ENCODE measurements at regions not wholly inside any gene's neighbourhood (a gene's known extent, or its start where the extent isn't known, plus 50 kb on each side); places are given as distances from the start of the nearest gene placed in this dataset.
"Not testable (repeated sequence)": the region's sequence is repeated elsewhere in the genome, so short reads cannot be mapped to it uniquely, and the experiment has no call there.

DNA sequence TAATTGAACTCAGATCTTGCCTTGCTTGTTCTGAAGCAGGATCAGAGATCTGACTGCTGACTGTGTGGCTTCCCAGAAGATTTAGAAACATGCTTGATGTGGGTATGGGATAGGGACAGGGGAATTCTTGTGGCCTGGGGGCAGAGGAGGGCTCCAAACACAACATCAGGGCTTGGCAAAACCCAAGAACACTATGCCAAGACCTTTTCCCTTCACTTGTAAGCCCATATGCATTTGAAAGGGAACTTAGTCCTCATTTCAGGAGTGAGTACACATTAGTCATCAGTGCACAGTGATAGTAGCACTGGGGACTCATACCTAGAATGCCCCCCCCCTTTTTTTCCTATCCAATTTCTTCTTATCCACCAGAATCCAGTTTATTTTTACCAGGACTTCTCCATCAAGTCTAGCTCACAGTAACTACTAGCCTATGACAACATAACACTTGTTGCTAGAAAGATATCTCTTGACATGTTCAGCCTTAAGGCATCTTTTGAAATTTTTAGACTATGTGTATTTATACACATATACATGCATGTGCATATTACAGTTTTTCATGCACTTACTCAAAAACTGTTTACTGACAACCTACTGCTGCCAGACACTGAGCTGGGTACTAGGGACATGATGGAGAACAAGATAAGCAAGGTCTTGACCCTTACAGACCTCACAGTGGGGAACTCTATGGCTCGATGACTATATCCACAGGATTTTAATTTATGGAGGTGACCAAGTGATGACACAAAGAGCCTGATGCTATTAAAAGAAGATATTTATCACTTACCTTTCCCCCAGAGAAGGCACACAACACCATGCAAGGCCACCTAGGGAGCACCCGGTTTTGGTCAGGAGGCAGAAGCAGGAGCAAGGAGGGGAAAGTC lies 158.3 kb upstream of the MAP3K1 start:
- no peak for DNase-seq

DNA sequence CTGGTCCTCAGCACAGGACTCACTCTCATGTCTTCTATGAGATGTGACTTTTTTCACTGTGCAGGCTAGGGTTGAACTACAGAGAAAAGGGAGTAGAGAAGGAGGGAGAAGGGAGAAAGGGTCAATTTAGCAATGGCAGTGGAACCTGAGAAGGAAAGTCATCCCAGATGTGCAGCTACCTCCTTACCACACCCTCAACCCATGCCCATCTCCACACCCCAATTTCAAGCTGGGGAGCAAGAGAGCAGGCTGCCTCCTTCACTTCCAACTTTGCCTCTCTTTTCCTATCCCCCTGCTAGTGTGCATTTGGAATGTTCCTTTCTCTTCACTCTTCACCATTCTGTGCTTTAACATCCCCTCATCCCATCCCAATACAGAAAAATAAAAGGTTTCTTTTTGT lies 163.5 kb upstream of the MAP3K1 start:
- DNase-seq, result no peak

DNA sequence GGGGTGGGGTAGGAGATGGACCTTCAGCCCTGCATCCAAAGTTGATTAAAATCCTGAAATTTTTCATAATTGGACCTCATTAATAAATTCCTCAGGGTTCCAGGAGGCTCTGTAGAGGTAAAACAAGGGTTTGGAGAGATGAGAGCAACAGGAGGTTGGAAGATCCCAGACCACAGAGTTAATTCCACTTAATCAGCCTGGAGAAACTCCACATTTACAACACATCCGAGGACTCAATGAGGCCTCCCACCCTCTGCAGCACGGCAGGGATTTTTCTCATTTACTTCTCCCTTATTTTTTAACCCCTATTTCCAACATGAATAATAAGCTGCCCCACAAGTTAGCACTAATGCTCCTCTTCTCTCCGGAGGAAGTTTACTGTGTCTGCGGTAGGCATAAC lies 165.0 kb upstream of the MAP3K1 start:
- DNase-seq, result no peak

DNA sequence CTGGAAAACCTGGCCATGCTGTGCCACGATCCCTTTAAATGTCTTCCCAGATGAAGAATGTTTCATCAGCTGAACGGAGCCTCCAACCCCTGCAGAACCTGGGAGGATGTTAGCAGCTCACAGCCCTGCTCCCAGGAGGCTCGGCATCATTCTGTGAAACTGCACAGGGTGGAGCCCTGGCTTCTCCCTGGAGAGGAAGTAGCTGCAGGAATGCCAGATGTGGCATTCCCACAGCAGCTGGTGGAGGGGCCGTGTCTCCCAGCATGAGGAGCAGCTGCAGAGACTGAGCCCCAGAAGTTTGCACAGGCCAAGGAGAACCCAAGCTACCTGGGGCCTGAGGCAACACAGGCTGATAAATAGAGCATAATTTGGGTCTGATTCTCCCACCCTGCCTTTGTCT lies 165.8 kb upstream of the MAP3K1 start:
- no peak for DNase-seq

DNA sequence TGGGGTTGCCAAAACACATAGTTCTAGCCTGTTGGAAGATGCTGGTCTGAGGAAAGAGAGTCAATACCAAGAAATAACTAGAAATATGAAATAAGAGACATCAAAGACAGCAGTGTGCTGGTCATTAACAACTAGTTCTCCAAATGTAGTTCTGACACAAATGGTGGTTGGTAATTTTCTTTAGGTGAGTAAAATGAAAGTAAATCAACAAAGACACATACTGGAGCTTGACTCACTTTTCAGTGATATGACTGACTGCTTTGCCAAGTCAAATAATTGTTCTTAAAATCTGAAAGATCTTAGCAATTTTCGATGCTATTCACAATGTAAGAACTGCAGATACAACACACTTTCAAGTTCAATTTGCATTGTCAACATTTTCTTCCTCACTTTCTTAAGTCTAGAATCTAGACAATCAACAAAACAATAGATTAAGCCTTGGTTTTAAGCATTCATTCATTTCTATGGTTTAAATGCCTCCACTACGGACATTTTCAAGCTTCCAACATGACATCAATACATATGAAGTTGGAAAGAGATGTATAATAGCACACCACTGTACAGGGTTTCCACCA lies 166.8 kb upstream of the MAP3K1 start:
- no peak for DNase-seq

DNA sequence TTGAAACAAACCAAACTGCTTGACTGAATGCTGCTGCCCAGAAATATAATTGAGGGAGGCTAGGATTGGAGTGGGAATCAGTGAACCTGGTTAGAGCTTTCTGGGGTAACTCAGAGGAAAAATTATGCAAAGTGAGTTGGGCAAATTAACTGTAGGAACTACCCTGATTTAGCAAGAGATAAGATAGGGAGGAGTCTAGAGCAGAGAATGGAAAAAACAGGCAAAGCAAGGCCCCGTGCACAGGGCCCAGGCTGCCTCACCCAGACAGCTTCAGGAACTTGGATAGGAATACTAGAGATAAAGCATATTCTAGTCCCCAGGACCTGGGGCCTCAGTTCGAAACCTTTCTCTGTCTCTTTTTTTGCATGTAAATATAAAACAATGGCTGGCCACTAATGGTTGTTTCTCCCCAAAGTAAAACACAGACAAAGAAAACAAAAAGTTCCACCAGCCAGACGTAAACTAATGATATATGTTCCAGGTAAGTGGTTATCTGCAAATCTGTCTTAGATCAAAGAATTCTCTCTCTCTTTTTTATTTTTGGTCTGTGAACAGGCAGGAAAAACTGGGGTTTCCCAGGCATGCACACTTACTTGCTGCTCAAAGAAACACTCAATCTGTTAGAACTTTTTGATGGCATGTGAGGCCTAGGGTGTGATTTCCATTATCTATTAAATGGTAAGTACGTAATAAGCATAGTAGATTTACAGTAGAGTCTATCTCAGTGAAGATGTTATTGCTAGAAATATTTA lies 168.1 kb upstream of the MAP3K1 start:
- no peak for DNase-seq

DNA sequence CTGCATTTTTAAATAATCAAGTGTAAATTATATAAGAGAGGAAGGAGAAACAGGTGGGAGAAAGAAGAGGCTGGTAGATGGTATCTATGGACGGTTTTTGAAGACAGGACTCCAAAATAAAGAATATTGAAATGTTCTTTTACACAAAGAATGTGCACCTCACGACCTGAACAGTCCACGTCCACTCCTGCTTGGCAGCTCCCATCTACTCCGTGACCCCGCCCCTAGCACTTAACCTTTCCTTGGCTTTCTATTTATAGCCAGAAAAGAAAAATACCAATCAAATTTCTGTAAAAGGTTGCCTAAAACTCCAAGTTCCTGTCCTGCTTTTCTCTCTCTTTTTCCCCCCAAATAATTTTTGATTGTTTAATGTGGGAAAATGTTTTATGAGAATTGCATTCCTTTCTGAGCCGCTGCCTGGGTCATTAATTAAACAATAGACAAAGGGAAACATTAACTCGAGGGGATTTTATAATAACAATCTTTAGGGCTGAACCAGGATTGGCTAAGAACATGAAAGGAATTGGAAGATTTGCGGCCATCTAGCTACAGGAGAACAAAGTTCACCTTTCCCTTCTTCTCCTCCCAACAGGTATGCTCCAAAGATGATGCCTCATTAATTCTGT lies 173.6 kb upstream of the MAP3K1 start:
- DNase-seq, result no peak

DNA sequence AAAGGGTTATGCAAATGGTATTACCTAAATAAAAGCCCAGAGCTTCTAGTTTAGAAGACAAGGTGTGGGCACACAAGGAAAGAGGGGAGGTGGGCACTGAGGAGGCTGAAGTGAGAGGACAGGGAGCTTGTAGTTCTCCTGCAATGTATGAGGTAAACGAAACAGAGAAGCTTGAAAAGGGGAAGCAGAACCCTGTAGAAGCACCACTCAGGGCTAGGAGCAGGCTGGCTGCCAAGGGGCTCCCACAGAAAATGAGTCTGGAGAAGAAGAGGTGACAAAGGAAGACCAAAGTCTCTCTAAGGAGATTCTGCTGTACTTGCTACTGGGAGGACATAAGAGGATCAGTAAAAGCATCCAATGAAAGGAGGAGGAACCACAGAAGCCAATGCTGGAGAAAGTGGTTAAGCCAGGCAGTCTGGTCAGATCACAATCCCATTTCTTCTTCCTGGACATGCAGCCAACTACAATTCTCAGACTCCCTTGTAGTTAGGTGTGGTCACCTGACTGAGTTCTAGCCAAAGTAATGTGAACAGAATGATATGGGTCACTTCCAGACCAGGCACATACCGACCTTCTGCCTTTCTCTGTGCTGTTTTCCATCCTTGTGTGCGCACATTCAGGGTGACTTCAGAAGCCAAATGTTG lies 174.5 kb upstream of the MAP3K1 start:
- DNase-seq, result no peak

DNA sequence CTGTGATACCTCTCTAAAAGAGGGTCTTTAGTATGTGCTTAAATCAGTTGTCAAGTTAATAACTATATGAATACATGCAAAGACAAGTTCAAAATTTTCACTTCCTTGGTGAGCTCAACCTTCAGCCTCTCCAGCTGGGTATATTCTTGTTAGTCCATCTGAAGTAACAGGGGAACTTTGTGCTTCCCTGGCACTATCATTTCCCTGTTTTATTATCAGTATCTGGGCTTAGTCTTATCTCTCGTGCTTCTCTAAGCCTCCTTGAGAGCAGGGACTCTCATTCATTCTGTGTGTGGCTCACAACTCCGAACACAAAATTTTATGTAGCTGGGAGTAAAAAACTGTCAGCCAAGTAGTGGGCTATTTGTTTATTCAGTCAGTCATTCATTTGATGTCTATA lies 175.9 kb upstream of the MAP3K1 start:
- no peak for DNase-seq

DNA sequence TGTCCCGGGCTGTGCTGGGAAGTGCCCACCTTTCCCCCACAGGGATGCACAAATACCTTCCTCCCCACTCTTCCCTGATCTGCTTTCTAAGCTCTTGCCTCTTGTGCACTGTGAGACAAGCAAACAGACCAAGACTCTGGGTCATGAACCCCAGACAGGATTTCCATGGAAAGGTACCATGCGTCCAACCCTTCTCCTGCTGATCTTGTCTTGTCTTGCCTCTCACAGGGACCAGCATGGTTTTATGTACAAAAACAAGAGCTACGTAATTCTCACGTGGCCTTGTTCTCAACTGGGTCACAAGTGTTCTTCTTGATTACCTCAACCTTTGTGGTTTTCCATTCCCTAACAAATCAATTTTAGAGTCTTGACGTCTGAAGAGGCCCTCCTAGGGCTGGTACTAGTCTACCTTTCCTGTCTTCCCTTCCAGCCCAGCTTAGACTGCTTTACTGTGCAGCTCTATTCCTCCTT lies 176.5 kb upstream of the MAP3K1 start:
- DNase-seq, result no peak

DNA sequence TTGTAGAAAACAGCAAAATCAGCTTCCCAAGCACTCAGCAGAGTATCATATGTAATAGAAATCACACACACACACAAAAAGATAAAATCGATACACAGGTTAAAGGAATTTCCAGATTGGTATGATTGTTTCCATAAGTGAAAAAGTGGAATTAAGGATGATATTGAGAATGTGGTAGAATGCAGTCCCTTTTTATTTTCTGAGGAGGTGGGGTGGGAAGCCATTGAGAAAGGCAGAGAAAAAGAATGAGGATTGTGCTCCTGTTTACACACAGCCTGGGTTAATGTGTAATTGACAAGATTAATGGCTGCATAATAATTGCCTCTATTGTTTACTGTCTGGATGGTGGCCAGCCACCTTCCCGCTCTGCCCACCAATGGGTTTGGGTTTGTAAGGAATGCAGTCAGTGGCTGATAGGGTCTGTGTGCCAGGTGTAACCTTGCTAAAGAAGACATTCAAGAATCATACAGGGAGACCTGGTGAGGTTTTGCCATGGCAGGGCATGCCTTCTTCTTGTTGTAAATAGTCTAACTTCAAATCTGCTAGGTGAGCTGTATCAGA lies 177.2 kb upstream of the MAP3K1 start:
- DNase-seq, result no peak

DNA sequence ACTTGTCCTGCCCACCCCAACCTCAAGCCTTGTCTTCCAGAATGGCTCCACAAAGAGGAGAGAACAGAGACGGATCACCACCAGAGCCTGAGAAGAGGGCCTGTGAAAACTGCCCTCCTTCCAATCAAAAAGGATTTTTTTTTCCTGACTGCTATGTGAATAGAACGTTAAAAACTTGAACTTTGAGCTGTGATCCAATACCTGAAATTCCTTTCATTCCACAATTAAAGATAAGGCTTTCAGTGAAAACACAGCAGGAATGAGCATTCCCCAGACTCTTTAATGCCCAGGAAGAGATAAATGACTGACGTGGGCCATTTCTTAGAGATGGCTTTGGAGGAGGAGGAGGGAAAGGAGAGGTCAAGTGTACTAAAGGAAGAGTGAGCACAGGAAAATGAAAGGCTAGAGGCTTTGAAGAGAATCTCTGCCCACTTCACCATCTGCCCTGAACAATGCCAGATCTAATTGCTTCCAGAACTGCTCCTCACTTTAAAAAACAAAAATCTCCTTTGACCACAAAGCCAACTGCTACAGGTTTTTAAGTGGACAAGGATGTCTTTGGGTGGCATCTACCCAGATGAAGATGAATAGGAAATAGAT lies 177.9 kb upstream of the MAP3K1 start:
- DNase-seq, result no peak

DNA sequence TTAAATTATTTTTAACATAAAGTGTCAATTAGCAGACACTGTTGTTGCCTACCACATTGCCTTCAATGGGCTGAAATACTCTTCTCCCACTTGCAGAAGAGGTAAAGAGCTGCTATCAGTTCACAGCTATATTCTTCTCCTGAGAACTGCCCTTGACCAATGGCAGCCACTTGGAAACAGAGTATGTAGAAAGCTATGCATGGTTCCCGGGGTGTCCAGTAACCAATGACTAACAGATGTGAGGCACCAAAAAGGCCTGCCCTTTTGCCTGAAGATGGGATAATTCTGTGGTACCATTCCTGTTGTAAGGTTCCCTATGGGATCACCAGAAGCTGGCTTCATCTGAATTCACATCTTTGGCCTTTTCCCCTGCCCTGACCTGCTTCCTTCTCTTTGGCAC lies 181.4 kb upstream of the MAP3K1 start:
- no peak for DNase-seq

DNA sequence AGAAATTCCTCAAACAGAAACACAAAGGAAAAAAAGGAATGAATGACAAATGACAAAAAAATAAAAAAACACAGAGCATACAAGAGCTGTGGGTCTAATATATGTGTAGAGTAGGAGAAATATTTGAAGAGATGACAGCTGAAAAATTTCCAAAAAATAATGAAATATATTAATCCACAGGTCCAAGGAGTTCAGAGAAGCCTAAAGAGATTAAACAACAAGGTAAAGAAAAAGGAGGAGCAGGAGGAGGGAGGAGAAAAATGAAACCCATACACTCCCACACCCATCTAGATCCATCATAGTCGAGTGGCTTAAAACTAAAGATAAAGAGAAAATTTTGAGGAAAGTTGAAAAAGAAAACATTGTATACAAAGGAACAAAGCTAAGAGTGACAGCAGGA lies 182.4 kb upstream of the MAP3K1 start:
- DNase-seq, result no peak

DNA sequence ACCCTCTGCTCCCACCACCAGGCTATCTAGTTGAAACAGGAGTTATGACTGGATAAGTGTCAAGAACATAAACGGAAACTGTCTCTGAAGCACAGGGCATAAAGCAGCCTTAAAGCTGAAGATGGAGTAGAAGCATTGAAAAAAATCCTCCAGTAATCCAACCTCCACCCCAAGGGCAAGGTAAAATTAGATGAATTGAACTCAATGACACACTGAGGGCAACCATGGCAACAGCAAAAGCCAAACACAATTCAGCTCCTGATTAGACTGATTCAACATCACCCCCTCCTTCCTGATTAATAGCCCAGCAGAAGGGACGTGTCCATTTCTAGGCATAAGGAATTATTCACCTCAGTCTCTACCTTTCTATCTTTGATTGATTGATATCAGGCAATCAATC lies 183.2 kb upstream of the MAP3K1 start:
- DNase-seq, result no peak

DNA sequence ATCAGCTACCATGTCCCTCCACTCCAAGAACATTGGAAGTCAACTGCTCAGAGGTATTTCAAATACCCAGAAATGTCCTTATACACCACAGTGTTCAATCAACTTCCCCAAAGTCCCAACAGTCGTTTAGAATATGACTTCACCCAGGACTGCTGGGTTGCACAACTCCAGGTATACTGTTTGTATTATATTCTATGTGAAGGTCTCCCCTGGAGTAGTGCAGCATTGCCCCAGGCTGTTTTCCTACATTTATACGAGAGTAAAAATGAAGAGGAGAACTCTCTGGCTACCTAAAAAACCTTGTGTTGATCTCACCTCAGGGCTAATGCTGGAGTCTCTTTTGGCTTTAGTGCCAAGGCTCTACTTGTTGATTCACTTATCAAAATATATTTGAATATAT lies 183.6 kb upstream of the MAP3K1 start:
- DNase-seq, result no peak

DNA sequence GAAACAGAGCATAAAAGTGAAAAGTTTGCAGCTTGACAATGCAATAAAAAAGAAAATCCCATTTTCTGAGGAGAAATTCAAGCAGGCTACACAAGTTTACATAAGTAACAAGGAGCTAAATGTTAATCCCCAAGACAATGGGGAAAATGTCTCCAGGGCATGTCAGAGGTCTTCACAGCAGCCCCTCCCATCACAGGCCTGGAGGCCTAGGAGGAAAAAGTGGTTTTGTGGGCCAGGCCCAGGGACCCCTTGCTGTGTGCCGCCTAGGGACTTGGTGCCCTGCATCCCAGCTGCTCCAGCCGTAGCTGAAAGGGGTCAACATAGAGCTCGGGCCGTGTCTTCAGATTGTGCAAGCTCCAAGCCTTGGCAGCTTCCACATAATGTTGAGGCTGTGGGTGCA lies 186.7 kb upstream of the MAP3K1 start:
- DNase-seq, result not testable (repeated sequence)

DNA sequence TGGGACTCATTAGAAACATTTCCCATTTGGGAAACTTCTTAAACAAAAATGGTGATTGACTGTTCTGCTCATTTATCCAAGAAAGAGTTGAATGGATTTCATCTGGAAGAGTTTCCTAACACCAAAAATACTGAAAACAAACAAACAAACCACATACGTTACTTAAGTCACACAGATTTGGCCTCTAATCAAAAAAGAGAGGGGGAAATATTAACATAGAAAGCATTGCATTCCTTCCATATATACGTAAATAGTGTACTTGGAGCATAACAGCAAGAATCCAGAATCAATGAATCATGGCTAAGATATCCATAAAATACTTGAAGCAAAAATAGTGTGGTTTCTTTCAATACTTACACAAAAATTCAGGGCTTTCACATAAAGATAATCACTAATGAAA lies 189.8 kb upstream of the MAP3K1 start:
- DNase-seq, result no peak

DNA sequence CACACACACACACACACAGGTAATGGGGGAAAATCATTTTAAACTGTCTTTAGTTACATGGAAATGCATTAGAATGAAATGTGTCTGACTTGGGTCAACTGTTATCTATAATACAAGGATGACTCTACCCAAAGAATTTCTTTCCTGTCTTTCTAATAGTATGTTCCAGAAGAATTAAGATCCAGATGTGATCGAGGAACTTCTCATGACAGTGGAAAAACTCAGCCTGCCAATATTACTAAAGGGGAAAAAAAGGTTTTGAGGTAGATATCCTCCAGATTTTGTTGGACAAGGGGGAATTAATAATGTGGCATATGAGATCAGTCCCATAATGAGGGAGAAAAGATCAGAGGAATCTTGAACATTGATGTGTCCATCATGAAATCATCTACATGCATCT lies 190.6 kb upstream of the MAP3K1 start:
- no peak for DNase-seq

DNA sequence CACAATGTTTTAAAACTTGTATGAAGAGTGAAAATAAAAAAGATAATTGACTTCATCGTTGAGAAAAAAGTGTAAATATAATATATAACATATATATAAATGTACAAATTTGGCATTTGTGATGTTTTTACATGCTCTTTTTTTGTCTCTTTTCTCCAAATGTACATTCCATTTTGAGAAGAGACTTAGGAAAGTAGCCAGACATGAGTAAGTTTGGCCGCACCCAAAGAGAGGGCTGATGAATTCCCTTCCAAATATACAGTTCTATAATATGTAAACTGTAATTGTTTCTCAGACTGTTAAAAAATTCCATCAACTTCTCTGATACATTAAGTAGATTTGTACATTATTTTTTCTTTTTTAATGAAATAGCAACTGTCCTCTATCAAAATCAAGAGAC lies 193.2 kb upstream of the MAP3K1 start:
- DNase-seq, result no peak

DNA sequence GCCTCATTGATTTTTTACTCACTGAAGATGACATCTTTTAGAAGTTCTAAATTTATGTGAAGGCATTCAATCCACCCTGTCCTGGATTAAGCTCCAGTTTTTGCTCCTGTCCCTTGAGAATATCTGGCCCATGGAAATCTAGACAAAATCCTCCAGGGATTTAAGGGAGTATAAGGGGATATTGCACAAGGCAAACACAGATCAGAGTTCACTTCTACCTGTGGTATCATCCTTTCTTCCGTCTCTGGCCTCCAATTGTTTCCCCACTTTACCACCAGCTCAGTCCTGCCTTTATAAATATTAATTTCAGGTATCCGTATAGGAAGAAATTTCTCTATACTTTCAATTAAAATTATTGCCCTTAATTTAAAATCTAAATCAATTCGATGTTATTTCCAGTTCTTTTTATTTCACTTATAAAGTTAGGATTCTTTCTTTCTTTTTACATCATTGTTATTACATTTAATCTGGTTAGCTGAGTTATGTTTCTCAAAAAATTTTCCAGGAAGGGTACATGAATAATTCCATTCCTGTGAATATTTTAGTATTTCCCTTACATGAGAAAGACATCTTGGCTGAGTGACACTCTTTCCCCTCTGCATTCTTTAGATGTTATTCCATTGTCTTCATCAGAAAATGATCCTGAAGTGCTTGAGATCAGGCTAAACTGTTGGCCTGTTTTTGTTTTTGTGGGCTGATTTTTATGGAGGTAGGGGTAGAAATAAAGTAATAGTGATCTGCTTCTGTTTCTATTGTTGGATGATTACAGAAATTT lies 194.3 kb upstream of the MAP3K1 start:
- no peak for DNase-seq

Measured in activated CD4-positive, CD25-positive, alpha-beta regulatory T cell treated with anti-CD3 and anti-CD28 coated beads, Interleukin-2, amount 50 U/mL, for 72 hours (primary cell).